ENCODE measurements at regions not wholly inside any gene's neighbourhood (a gene's known extent, or its start where the extent isn't known, plus 50 kb on each side); places are given as distances from the start of the nearest gene placed in this dataset.
"Not testable (repeated sequence)": the region's sequence is repeated elsewhere in the genome, so short reads cannot be mapped to it uniquely, and the experiment has no call there.

DNA sequence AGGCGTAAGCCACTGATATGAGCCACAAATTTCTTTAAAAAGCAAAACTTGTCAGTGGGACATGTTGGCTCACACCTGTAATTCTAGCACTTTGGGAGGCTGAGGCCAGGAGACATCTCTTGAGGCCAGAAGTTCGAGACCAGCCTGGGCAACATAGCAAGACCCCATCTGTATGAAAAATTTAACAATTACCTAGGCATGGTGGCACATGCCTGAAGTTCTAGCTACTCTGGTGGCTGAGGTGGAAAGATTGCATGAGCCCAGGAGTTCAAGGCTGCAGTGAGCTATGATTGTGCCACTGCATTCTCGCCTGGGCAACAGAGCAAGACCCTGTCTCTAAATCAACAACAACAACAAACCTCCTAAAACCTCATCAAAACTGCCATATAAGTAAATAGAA, 147.6 kb upstream of the BARHL2 start:
- DNase-seq, result no peak

DNA sequence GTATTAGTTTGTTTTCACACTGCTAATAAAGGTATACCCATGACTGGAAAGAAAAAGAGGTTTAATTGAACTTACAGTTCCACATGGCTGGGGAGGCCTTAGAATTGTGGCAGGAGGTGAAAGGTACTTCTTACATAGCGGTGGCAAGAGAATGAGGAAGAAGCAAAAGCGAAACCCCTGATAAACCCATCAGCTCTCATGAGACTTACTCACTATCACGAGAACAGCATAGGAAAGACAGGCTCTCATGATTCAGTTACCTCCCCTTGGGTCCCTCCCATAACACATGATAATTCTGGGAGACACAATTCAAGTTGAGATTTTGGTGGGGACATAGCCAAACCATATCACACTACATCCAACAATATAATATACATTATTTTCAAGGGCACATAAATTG, 145.7 kb upstream of the BARHL2 start:
- DNase-seq, result no peak

DNA sequence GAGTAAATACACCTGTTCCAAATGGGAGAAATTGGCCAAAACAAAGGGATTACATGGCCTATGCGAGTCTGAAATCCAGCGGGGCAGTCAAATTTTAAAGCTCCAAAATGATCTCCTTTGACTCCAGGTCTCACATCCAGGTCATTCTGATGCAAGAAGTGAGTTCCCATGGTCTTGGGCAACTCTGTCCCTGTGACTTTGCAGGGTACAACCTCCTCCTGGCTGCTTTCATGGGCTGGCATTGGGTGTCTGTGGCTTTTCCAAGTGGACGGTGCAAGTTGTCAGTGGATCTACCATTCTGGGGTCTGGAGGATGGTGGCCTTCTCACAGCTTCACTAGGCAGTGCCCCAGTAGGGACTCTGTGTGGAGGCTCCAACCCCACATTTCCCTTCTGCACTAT, 144.3 kb upstream of the BARHL2 start:
- not testable (repeated sequence) for DNase-seq

DNA sequence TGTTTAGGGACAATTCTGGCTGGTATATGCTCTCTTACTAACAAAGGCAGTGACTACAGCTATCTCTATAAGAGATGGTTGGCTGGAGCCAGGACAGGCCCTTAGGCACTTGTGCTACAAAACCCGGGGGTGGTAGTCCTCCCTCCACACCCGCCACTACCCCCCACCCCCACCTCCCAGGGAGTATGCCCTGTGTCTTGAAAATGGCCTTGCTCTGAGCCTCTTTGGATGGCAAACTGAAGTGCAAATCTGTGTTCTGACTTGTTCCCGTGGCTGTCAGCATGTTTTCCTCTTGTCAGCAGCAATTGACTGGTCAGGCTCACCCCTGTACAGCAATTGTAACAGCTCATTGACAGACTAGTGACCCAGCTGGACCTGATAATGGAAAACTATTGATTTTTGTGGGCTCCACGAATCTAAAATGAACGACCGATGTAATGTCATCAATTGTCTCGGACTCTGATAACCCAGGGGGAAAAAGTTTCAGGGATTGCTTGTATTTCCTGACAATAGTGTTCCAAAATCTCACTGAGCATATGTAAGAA, 139.4 kb upstream of the BARHL2 start:
- no peak for DNase-seq

DNA sequence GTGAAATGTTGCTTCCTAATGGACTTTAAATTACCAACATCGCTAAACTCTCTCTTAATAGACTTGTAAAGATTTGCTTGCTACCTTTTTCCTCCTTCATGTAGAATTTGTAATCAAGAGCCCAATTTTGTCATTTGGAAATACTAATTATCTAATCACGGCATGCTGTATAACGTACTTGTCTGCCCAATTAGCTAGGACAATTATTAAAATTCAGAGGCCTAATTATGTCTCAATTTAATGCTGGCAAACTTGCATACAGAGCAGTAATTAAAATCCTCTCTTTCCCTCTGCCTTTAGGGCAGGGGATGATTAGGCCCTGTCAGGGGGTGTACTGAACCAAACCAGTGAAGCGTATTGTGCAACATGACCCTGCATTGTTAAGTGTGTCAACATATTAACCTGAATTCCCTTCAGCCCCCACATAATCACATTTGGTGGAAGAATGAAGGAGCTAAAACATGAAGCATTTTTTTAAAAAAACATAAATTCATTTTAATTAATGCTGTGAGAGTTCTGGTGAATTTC, 137.4 kb upstream of the BARHL2 start:
- no peak for DNase-seq

DNA sequence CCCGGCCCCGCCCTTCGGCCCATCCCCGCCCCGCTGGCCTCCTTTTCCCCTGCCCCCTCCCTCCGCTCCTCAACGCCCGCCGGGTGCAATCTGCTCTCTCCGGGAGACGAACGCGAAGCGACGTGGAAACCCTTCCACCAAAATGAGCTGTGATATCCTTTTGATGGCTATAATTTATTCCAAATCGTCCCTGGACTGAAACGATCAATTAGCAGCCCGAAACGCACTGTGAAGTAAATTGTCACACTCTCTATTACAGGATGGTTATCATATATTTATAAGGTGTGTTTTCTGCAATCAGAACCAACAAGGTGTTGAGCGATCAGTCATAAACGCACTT, 134.6 kb upstream of the BARHL2 start:
- DNase-seq, result no peak

DNA sequence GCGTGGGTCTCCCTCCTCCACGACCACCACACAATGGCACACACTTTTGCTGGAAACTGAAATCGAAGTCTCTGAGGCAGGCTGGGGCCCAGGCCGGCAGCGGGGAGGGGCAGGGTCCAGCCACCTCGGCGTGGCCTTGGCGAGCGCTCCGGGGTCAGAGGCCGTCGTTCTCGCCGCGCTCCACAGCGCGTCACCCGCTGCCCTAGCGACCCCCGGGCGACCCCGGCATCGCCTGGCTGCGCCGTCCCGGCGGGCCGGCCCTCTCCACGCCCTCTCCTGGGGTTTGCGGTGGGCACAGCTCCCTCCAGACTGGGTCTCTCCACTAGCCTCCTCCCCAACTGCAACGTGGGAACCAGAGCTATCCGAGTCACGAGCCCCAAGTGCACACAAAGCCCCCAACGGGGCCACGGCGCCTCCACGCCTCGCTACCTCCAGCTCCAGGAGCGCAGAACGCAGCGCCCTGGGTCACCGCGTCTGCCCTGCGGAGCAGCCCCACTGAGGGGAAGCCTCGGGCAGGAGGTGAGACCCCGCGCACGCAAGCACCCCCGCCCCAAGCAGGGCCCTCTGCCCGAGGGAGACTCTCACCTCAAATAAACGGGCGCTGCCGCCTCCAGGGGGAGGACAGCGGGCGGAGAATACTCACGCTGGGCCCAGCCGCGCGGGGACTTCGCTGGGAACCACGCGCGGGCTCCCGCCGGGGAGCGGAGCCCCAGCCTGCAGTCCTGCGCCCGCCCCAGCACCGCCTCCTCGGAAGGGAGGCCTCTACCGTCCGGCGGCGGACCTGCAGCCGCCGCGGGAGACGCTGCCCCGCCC, 134.0 kb upstream of the BARHL2 start:
- DNase-seq, result no peak

DNA sequence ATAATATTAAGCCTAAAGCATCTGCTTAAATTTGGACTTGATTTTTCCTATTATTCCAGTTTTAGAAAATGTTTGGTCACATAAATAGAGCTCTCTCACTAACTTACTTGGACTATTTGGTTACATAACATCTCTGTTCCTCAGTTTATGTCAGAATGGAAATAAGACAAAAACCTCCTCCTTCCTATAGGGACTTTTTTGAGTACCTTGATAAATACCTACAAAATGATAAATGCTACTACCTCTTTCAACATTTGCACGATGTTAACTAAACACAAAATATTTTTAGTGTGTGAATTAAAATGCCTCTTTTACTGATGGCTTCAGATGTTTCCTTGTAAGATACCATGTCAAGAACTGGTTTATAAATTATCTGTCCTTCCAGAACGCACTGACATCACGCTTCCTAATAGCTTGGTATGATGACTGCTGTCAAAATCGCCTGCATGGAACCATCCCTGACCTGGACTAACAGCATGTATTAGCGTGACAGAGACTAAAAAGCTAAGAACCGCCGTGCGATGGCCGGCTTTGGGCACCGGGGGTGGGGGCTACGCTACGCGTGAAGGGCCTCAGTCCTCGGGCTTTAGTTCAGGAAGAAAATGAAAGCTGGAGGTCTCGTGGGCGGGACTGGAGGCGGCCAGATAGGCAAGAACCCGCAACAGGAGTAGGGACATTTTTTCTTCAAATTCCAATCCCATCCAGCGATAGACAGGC, 133.2 kb upstream of the BARHL2 start:
- no peak for DNase-seq

DNA sequence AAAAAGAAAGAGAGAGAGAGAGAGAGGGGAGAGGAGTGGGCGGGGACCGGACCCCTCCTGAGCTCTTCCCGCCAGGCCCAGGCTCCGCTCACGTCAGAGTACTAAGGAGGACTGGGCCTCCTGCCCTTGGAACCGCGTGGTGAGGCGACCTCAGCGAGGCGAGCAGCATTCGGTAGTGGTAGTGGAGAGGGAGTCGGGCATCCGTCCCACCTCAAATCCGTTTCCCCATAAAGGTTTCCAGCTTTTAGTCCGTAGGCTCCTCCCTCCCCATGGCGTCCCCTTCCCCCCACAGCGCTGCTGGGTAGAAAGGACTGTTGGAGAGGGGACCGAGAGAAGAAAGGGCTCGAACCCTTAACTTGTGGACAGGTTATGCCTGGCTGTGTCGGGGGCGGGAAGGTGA, 124.4 kb upstream of the BARHL2 start:
- DNase-seq, result no peak

DNA sequence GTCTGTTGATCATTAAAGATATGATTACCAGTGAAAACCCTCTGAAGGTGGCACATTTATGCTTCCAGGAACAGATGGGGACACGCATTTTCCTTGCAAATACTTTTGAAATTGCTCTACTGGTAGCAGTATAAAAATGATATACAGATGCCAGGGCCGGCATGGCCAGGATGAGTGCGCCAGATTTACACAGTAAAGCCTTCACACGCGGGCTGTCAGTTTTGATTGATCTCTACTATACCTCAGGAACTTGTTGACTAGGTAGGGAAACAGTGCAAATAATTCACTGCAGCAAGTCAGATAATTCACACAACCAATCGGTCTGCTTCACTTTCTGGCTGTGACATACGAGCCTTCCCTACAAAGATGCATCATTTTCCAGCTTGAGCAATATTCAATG, 123.2 kb upstream of the BARHL2 start:
- DNase-seq, result no peak

DNA sequence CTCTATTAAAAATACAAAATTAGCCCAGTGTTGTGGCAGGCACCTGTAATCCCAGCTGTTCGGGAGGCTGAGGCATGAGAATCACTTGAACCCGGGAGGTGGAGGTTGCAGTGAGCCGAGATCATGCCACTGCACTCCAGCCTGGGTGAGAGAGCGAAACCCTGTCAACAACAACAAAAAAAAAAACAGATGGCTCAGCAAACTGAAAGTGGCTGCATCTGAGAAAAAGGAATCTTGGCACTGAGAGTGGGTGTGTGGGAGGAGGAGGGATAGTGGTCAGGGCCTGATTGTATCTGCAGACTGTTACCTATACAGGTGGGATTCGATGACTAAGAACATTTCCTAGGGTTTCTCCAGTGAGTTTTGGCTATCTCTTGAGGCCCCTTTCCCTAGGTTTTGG, 122.2 kb upstream of the BARHL2 start:
- no peak for DNase-seq

DNA sequence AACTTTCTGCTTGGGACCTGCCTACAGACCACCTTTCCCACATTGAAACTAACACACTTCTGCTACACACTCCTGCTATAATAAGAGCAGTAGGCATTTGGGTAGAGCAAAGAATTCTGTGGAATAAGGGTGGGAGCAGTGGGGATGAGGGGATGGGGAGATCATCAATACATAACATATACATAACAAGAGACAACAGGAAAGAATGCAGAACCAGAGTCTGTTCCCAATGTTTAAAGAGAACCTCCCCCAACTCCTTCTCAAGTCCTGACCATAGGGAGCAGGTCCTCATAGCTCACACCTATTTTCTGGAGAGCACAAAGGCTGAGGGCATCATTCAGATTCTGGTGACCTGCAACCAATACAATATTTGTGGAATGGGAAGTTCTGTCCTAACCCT, 121.6 kb upstream of the BARHL2 start:
- no peak for DNase-seq

DNA sequence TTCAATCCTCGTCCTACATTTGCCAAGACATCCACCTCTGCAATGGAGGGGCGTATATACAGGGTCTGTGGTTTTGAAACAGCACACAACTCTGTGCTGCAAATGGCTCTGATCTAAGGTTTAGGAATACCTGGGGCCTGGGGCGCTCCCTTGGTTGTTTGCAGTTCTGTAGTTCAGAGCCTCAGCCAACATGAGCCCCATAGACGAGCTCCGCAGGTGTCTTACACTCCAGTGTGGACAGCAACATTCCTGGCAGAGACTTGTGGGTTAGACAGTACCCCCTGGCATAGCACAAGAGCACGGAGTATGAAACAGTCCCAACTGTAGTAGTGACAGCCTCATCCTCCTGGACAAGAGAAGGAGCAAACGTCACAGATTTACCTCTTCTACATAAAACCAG, 120.3 kb upstream of the BARHL2 start:
- no peak for DNase-seq

DNA sequence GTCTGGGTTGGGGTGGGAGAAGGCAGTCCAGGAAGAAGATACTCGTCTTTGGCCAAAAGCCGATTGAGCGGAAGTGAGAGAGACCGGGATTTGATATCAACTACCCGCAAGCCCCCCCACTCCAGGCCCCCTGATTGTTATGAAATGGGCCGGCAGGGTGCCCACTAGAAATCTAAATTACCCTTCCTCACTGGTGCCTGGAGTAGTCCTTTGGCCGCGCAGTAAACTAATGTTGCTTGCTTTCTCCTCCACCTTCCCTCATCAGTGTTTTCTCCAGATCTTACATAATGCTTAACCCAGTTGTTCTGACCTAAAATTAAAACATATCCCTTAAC, 119.2 kb upstream of the BARHL2 start:
- no peak for DNase-seq

DNA sequence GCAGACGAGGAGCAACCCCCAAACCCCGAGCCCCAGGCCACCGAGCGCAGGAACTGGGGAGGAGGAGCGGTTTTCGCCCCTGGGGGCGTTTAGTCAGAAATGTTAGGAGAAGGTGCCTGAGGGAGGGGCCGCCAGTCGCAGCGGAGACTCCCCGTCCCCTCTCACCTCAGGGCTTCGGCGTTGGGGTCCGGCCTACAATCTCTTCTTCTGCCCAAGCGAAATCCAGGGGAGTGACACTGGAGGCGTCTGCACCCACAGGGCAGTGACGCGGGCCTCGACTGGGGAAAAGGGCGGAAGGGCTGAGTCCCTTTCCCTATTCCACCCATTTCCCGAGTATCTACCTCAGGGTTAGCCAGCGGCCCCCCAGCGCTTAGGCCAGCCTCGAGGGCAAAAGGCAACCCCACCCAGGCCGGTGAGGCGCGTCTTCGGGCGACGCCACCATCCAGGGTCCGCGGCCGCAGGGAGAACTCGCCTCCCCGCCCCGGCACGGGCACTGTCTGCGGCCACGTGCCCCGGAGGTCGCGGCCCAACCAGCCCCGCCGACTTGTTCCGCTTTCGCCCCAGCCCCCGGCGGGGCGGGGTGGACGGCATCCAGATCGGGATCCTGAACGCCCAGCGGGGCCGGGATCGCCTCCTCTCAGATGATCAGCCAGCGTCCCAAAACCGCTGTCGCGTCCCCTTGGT, 118.7 kb upstream of the BARHL2 start:
- no peak for DNase-seq

DNA sequence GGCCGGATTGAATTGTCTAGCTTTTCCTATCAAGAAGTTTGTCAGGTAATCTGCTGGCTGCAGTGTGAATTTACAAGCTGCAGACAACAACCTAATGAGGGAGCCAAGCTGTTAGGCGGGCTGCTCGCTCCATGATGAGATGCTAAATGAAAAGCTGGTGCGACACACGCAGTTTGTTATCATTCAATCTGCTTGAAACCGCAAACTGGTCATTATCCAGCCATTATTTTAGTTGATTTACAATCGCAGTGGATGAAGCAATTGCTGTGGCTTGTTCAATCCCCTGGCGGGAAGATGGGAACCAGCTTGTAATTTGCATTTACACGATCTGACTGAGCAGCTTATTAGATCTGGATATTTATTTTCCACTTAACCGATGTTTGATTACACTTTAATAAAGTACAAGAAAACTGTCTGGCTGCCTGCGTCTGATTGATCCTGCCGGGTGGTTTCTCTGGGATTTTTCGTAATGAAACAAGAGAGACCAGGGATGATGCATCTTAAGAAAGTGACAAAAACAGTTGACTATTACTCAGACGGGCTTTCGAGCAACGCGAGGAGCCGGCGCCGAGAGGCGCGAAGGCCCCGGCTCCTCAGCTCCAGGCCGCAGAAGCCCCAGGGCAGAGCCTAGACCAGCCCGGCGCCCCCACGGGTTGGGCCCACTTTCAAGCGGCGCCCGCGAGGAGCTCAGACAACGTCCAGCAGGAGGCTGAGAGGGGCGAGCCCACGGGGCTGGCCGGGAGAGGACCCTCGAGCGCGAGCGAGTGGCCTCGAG, 118.0 kb upstream of the BARHL2 start:
- peak; percentile 37 for DNase-seq

DNA sequence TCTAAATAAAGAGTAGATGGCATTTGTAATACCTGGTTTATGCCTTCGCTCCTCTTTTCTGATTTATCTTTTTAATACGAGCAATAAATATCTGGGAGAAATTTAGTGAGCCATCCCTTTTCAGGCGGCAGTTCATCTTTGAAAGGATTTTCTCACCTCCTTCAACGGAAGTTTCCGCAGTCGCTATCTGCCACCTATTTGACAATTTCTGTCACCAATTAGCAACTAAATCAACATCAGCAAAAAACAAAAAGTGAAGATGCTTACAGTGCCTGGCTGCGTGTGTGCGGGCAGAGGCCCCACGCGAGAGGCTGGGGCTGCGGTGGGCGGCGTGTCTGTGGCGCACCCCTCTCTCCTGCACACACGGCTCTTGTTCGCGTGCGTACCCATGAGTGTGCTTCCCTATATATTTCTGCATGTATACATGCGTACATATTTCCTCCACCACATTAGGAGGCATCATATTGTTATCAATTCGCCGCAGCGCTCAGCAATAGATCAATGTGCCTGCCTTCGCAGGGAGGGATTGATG, 117.3 kb upstream of the BARHL2 start:
- DNase-seq, result no peak

DNA sequence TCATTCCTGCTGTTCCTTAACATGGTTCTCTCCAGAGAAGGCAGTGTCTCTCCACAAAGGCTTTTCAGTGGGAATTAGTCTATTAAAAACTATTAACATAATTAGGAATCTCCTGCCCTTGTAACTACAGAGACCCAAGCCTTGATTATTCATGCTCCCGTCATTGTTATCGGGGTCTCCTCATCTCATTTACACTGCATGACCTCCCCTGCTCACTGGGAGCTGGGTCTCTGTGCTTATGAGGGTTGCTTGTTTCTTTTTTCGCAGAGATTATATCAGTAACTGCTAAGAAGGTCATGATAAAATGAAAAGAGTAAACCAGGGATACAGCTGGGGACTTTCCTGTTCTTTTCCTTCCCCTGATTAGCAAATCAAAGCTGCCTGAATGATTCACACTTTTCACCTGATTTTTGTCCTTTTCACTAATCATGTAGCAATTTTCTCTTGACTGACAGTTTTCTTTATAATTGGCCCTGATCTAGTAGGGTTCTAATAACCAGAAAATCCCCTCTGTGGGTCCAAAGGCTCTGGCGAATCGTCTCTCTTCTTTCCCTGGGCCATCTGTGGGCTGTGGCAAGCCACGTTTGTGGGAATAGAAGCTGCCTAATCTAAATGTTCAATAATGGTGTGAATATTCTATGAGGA, 116.5 kb upstream of the BARHL2 start:
- no peak for DNase-seq

DNA sequence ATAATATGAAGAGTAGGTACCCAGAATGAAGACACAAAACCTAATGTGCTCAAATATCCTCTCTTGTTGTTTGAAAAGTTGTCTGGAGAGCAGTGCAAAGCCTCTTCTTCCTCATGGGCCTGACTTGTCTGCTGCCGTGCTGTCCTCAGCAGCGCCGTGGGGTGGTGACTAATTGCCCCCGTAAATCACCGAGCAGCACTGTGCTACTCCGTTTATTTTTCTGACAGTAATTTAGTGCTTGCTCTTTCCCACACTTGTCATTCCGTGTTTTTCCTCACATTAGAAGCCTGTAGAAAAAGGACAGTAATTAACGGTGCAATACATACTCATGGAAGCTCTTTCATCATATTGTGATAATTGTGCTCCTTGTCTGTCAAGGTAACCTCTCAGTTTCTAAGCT, 114.8 kb upstream of the BARHL2 start:
- DNase-seq, result no peak

DNA sequence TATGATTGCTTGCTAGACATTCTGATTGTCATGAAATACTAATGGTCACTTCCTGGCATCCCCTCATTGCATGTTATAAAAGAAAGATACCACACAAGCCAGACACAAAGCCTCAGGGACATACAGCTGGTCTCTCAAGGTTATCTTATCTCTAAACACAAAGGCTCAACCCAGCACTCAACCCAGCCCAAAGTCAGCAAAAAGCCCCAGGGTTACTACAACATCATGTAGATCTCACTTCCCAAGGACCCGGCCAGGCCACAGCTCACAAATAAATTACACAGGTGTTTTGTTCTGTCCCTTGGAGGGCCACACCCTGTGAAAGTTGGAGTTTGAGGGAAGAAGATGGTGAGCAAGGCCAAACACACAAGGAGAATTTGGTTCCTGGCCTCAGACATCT, 109.7 kb upstream of the BARHL2 start:
- DNase-seq, result no peak

DNA sequence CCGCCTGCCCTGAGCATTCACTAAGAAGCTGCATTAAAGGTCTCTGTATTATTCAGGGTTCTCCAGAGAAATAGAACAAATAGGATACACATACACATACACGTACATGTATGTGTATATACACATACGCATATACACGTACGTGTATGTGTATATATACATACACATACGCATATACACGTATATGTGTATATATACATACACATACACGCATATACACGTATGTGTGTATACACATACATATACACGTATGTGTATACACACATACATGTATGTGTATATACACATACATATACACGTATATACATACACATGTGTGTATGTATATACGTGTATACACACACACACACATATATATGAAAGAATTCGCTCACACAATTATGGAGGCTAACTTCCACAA, 108.9 kb upstream of the BARHL2 start:
- no peak for DNase-seq

DNA sequence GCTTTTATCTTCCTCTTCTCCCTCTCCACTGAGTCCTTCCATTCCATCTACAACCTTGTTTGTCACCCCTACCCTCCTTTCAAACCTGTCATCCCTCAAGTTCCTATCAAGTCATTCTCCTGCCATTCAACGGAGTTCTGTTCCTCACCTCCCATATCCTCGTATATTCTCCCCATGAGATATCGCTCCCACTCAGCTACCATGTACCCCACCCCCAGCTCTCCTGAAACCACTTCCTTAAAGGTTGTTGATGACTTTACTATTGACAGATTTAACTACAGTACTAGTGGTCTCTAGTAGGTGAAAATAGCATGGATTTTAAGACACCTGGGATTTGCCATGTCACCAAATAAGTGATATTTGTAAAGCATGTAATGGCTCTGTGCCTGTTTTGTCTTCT, 107.4 kb upstream of the BARHL2 start:
- no peak for DNase-seq
